NCI-H1694 treated with DMSO at 0.1 percent for 48 hours (cell line): ENCODE measurements at regions not wholly inside any gene's neighbourhood (a gene's known extent, or its start where the extent isn't known, plus 50 kb on each side); places are given as distances from the start of the nearest gene placed in this dataset.

Experiments used
- DNase-seq: peaks from one replicate; lab custom pipeline; 2025; lab: John Stamatoyannopoulos, UW

- no peak for DNase-seq
Measured at GRCh38 chr1:229092377-229093237, 178.3 kb upstream of the RAB4A start.

DNA sequence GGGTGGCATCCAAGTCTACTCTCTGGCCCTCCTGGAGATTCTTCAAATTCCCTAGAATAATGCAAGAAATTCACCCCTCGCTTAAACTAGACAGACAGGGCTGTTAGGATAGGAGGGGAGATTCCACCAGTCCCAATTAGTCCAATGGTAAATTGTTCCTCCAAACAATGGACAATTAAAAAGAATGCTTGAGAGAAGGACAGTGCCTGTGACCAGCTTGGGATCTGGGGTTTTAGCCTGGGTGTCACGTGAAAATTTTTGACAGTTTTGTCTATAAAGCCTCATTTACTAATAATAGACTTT lies 177.7 kb upstream of the RAB4A start:
- DNase-seq: no peak

DNA sequence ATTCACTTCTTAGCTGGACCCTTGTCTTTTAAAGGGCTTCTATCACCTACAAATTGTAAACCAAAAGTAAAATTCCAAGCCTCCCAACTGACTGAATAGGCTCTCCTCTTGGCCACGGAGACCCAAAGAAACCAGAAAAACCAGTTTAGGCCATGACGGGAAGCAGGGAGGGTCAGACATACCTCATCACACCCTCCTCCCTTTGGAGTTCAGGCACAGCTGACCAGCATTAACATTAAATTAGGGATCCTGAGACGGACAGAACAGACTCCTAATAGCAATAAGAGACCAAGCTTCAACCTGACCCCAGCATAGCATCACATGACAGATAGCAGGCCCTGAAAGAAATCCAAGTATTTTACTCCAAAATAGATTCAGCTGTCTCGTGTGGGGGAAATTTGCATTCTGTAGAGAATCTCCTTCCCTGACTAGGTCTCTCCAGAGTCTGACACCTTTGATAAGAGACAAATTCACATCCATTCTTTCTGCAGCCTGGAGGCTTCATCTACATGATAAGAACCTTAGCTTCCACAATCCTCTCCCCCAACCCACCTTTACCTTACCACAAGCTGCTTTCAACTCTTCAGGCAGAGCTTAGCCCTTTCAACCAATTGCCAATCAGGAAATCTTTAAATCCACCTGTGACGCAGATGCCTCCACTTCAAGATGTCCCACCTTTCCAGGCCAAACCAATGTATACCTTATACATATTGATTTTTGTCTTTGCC lies 177.1 kb upstream of the RAB4A start:
- no peak for DNase-seq

- no peak for DNase-seq
Measured at GRCh38 chr1:229094476-229095311, 176.2 kb upstream of the RAB4A start.

GRCh38 chr1:229095325-229095724 lies 175.6 kb upstream of the RAB4A start:
- no peak for DNase-seq

DNA sequence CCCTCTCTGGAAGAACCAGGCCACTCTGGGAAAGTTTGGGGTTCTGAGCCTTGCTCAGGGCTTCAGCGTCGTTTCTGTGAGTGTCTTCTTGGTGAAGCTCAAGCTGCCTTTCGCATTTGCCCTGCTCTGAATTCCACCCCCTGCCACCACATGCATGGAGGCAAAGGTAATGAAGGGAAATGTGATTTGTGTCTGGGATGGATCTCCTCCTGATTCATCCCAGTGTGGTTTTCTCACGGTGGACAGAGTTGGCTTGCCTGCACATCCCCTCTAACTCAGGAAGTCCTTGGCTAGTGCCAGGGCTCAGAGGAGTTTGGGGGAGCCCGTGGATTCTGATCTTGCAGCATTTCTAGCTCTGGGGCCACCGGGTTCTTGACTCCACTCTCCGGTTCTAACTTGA lies 173.6 kb upstream of the RAB4A start:
- DNase-seq: no peak

DNA sequence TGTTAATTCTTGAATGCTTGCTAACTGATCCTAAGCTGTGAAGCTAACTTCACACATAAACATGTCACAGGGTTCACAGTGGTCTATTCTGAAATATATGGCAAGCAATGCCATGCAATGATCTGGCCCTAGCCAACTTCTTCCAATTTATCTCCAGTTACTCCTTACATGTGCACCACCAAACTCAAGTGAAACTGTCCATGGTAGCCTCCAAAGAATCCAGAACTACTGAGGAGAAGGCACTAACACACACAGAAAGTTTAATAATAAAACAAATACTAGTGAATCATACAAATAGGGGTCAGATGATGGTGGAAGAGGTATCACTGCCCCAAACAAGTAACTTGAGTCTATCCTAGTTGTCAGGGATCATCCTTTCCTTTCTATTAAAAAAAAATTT lies 172.6 kb upstream of the RAB4A start:
- DNase-seq: no peak

DNA sequence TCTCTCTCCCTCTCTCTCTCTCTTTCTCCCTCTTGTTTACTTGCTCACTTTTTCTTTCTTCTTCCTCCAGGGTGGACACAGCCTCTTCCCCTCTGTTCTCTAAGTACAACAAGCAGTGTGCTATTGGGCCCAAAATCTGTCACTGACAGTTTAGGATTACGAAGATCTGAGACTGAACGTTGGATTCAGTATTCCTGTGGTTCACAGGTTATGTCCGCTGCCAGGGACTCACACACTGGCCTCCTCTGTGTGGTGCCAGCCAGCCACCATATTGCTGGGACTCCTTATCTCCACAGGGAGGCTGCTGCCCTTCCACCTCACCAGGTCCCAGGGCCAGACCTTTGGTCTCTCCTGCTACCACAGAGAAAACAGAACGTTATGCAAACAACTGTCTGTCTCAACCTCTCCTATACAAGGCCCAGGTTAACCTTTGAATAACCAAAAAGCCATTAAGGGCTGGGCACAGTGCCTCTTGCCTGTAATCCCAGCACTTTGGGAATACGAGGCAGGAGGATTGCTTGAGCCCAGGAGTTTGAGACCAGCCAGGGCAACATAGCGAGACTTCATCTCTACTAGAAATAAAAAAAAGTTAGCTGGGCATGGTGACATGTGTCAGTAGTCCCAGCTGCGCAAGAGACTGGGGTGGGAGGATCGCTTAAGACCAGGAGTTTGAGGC lies 171.9 kb upstream of the RAB4A start:
- no peak for DNase-seq

GRCh38 chr1:229101011-229101871 lies 169.7 kb upstream of the RAB4A start:
- no peak for DNase-seq

- no peak for DNase-seq
Measured at GRCh38 chr1:229102741-229103391, 168.0 kb upstream of the RAB4A start.

DNA sequence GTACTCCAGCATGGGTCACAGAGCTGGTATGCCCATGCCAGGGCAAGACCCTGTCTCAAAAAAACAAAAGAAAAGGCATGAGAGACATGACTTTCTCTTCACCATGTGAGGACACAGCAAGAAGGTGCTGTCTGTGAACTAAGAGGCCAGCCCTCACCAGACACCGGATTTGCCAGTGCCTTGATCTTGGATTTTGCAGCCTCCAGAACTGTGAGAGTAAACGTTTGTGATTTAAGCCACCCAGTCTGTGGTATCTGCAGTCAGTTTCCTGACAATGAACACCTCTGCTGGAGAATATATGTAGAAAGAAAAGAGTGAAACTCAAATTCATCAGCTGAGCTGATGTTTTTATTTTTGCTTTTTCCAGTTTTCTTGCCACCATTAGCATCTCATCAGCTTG lies 166.3 kb upstream of the RAB4A start:
- DNase-seq: no peak

GRCh38 chr1:229105109-229105508 lies 165.8 kb upstream of the RAB4A start:
- DNase-seq: no peak

DNA sequence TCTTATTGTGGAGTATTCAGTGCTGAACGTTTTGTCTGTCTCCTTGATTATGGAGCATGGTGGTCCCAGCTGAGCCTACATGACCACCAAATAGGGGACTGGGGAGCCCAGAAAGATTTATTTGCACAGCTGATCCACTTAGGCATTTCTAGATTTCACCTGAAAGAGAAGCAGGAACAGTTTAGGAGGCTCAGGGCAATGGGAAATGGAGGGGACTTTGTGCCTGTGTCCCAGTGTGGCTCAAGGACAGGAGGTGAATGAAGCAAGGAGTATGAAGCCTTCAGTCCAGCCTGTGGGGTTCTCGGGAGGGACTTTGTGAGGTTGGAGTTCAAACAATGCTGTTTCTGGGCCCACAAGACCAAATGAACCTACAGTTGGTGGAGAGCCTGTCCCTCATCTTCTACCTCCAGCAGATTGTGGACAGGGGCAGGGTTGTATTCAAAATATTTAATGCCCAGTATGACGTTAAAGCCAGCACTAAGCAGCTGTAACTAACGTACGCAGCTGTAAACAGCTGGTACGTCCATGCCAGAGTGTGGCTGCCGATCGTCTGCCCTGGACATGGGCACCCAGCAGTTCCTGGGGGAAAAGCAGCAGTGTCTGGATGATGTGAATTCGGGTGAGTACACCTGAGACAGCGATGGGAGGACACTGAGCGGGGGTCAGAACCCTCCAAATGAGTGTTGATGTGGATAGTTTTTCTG lies 164.9 kb upstream of the RAB4A start:
- DNase-seq: no peak

DNA sequence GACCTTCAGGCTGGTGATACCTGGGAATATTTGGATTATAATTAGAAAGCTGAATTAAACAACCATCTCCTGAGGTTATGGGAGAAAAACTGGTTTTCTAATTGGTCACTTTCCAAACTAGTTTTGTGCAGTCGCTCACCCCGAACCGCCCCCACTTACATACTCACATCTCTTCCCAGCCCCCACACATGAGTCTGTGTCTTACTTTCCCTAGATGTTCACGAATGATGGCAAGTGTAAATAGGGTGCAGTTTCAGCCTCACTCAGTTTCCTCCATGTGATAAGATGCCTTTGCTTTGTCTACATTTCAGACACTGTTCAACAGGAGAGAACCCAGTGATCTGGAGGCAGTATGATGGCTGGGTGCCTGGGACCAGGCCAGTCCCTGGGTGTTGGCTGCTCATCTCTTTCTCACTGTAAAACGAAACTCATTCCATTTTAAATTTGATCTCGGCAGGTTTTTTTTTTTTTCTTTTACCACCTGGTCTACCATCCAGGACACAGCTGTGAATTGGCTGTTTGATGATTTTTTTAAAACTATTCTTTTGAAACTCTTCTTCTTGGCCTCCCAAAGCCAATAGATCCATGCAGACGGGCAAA lies 164.3 kb upstream of the RAB4A start:
- DNase-seq: no peak

- no peak for DNase-seq
Measured at GRCh38 chr1:229107304-229107815, 163.6 kb upstream of the RAB4A start.

DNA sequence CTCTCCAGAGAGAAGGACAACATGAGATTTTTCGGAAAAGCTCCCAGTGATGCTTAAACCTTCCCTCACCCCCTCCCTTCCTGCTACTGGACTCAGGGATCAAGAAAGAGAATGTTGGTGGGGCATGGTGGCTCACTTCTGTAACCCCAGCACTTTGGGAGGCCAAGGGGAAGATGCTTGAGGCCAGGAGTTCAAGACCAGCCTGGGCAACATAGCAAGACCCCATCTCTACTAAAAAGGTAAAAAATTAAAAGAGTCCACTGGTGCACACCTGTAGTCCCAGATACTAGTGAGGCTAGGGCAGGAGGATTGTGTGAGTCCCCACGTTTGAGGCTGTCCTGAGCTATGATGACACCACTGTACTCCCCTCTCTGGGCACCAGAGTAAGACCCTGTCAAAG lies 162.9 kb upstream of the RAB4A start:
- no peak for DNase-seq

DNA sequence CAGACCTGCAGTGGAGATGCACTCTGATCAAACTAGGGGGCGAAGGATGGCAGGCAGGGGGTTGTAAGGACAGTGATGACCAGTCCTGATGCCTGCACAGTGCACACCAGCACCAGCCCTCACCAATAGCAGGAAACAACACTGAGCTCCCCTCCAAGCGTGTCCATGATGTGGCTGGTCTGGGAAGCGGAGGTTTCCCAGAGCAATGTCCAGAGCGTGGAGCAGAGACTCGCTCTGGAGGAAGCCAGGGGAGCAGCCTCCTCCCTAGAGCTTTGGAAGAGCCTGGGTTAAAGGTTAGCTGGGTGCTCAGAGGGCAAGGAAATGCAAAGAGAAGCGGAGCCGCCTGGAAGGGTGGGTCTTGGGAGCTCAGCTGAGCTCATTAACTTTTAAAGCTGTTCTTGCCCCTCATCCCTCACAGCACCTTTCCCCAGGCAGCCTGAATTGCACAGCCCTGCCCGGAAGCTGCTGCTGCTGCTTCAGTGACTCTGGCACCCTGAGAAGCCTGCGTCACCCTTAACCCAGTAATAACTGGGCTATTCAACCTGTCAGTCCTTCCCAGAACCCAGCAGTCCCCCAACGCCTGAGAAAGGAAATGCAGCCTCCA lies 162.2 kb upstream of the RAB4A start:
- no peak for DNase-seq

- no peak for DNase-seq
Measured at GRCh38 chr1:229109320-229109761, 161.6 kb upstream of the RAB4A start.

GRCh38 chr1:229110986-229111385 lies 159.9 kb upstream of the RAB4A start:
- no peak for DNase-seq
